Activated naive CD8-positive, alpha-beta T cell treated with anti-CD3 and anti-CD28 coated beads, Interleukin-2, amount 10 ng/mL, durations not matched to agents 7 days and 5 days (primary cell): ENCODE measurements at regions not wholly inside any gene's neighbourhood (a gene's known extent, or its start where the extent isn't known, plus 50 kb on each side); places are given as distances from the start of the nearest gene placed in this dataset.
"Not testable (repeated sequence)": the region's sequence is repeated elsewhere in the genome, so short reads cannot be mapped to it uniquely, and the experiment has no call there.

Experiments
- ATAC-seq: fragments of 150-1000 bp; cut with Tn5 transposase; one replicate; pipeline ENCODE4 v1.10.0; 2021; ENCODE audit warnings: low read depth, moderate library complexity
- POLR2A ChIA-PET: fragments of 350-600 bp; sonication (Branson Sonifier 250); formaldehyde crosslinking; loops from one replicate; lab custom pipeline; 2021; ENCODE audit warnings: antibody characterized with exemption; lab: Charles Lee
- DNase-seq: peaks from one replicate; pipeline ENCODE4 v3.0.0; 2021
- H3K27ac Mint-ChIP-seq: one replicate; pipeline ENCODE4 v1.8.0; 2022; ENCODE audit warnings: mild to moderate bottlenecking, mixed read lengths
- H3K27me3 Mint-ChIP-seq: one replicate; pipeline ENCODE4 v1.8.0; 2022; ENCODE audit warnings: mild to moderate bottlenecking, moderate library complexity, mixed read lengths
- H3K36me3 Mint-ChIP-seq: one replicate; pipeline ENCODE4 v1.8.0; 2021; ENCODE audit warnings: mild to moderate bottlenecking, mixed read lengths
- H3K4me1 Mint-ChIP-seq: one replicate; pipeline ENCODE4 v1.8.0; 2021; ENCODE audit warnings: mixed read lengths
- H3K4me3 Mint-ChIP-seq: one replicate; pipeline ENCODE4 v1.8.0; 2022; ENCODE audit warnings: mild to moderate bottlenecking, moderate library complexity, mixed read lengths
- H3K9me3 Mint-ChIP-seq: one replicate; pipeline ENCODE4 v1.8.0; 2021; ENCODE audit warnings: mixed read lengths

DNA sequence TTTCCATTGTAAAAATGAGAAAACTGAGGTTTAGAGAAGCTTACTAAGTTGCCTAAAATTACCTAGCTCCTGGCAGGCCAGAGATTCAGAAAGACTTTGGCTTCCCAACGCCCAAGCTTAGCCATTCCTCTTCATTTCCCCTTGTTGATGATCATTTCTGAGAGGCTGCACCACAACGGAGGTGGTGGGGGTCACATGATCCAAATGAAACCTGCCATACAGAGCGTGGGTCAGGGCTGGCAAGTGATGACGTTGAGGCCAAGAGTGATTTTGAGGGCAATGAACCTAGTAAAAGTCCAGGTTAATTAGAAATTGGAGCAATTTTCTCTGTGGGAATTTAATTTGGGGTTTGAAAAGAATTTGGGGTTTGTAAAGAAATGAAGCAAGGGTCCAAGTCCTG is 109.9 kb downstream of the TMEM182 start:
- H3K27me3 Mint-ChIP-seq, result no peaks in the 10 kb centered on the region
- H3K36me3 Mint-ChIP-seq, result no peaks in the 10 kb centered on the region
- H3K4me3 Mint-ChIP-seq, result no peak overlapping the region
- POLR2A ChIA-PET, result no interaction called here
- ATAC-seq (no peak), DNase-seq (no peak)
- no peaks in the 10 kb centered on the region for H3K4me1 Mint-ChIP-seq
- no peak overlapping the region for H3K27ac Mint-ChIP-seq
- H3K9me3 Mint-ChIP-seq, result peaks cover 4% of the 10 kb centered on the region

DNA sequence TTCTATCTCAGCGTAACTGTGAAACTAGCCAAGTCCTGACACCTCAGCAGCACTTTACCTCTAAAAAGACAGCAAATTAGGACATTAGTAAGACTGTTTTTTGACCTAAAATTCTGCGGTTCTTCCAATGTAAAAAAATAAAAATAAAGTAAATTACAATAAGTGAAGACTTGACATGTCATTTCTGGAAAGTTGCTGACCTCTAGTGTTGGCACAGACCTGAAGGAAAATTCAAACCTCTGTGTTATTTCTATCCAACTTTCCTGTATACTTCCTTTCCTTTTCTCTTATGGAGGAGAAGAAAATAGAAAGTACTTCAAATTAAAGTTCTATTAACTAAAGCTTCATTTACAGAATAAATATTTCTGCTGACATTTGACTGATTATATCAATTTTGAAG is 110.6 kb downstream of the TMEM182 start:
- POLR2A ChIA-PET, result no interaction called here
- no peak for ATAC-seq
- Mint-ChIP-seq H3K4me3 (no peak overlapping the region), H3K36me3 (no peaks in the 10 kb centered on the region), H3K9me3 (peaks cover 4% of the 10 kb centered on the region), H3K27ac (no peak overlapping the region), H3K4me1 (no peaks in the 10 kb centered on the region), H3K27me3 (no peaks in the 10 kb centered on the region)
- no peak for DNase-seq

DNA sequence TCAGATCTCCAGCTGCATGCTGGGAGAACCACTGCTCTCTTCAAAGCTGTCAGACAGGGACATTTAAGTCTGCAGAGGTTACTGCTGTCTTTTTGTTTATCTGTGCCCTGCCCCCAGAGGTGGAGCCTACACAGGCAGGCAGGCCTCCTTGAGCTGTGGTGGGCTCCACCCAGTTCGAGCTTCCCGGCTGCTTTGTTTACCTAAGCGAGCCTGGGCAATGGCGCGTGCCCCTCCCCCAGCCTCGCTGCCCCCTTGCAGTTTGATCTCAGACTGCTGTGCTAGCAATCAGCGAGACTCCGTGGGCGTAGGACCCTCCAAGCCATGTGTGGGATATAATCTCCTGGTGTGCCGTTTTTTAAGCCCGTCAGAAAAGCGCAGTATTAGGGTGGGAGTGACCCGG is 117.7 kb downstream of the TMEM182 start:
- ATAC-seq, POLR2A ChIA-PET, H3K4me3 Mint-ChIP-seq, H3K27ac Mint-ChIP-seq, DNase-seq, H3K9me3 Mint-ChIP-seq, H3K27me3 Mint-ChIP-seq, H3K4me1 Mint-ChIP-seq, H3K36me3 Mint-ChIP-seq: not testable (repeated sequence)

DNA sequence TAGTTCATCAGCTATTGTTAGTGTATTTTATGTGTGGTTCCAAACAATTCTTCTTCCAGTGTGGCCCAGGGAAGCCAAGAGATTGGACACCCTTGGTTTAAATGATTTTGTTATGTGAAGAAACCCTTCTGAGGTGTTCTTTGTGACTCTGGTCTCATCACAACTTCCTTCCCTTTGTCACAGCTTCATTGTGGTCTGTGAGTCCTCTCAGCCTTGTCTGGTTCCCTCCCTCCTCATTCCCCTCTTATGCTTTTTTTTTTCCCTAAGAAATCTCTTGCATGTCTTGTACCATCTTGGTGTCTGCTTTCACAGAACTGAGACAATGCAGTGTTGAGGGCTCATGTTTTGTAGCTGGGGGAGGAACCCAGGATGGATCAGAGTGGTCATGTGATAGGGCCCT is 118.9 kb downstream of the TMEM182 start:
- Mint-ChIP-seq H3K27me3 (no peaks in the 10 kb centered on the region), H3K27ac (no peak overlapping the region), H3K4me1 (no peaks in the 10 kb centered on the region), H3K9me3 (peaks cover 3% of the 10 kb centered on the region), H3K4me3 (no peak overlapping the region), H3K36me3 (no peaks in the 10 kb centered on the region)
- POLR2A ChIA-PET, result no interaction called here
- no peak for DNase-seq
- ATAC-seq, result no peak

DNA sequence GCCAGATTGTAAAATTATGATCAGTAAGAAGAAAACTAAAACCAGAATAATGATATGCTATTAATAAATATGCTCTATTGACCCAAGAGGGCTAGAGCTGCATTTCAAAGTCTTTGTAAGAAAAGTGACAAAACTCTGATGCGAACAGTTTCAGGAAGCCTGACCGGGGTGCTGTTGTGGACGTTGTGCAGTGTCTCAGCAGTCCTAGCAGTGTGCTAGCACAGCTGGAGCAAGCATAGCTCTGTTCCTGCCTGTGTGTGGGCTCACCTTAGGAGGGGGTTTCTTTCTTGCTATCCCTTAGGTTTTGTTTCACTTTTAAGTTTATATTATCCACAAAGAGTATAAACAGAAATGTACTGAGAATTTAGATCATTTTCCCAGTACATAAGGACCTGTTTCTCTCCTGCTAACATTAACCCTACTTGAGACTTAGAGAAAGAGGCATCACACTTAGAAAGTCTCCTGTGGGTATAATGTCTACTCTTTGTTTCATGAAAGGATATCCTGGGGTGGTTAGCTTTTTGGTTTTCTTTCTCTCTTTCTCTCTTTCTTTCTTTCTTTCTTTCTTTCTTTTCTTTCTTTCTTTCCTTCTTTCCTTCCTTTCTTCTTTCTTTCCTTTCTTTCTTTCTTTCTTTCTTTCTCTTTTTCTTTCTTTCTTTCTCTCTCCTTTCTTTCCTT is 124.5 kb downstream of the TMEM182 start:
- Mint-ChIP-seq H3K4me1 (peaks cover 4% of the 10 kb centered on the region), H3K27ac (no peak overlapping the region), H3K4me3 (no peak overlapping the region), H3K9me3 (no peaks in the 10 kb centered on the region), H3K36me3 (no peaks in the 10 kb centered on the region), H3K27me3 (no peaks in the 10 kb centered on the region)
- no peak for ATAC-seq
- POLR2A ChIA-PET, result no interaction called here
- DNase-seq, result no peak

DNA sequence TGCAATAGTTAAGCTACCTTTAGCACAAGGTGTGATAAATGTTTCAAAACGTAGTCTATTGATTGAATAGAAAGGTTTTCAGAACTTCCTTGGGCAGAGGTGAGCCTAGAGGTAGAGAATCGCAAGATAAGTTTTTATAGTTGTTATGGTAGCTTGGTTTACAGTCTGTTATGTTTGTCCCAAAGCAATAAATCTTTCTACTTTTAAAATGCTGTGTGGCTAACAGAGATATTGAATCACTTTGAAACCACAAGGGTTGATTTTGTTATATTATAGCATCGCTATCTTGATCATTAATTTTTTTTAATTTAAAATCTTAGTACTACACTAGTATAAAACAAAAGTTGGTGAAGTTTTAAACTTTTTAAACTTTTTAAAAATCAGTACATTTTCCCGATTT is 126.7 kb downstream of the TMEM182 start:
- H3K4me1 Mint-ChIP-seq, result peaks cover 4% of the 10 kb centered on the region
- DNase-seq (no peak), ATAC-seq (no peak)
- no peaks in the 10 kb centered on the region for H3K9me3 Mint-ChIP-seq
- no peak overlapping the region for H3K4me3 Mint-ChIP-seq
- H3K36me3 Mint-ChIP-seq, result no peaks in the 10 kb centered on the region
- no peaks in the 10 kb centered on the region for H3K27me3 Mint-ChIP-seq
- H3K27ac Mint-ChIP-seq, result no peak overlapping the region
- POLR2A ChIA-PET, result no interaction called here

DNA sequence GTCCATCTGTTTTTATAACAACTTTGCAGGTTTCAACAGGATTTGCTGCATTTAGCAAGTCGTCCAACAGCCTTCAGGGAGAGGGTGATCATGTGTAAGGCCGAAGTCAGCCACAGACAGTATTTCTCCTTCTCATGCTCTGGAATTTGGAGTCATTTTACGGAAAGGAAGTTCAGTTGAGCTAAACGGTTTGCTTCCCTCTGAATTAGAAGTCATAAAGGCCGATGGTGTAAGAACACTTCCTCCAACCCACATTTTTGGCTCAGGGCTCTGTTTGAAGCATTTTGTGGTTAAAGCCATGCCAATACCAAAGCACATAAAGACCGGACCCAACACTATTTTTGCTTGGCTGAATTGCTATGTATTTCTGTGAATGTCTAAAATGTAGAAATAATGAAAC is 129.5 kb downstream of the TMEM182 start:
- Mint-ChIP-seq H3K27me3 (no peaks in the 10 kb centered on the region), H3K9me3 (no peaks in the 10 kb centered on the region), H3K4me1 (peaks cover 4% of the 10 kb centered on the region), H3K36me3 (no peaks in the 10 kb centered on the region), H3K27ac (no peak overlapping the region), H3K4me3 (no peak overlapping the region)
- ATAC-seq (no peak), DNase-seq (no peak)
- POLR2A ChIA-PET, result no interaction called here

DNA sequence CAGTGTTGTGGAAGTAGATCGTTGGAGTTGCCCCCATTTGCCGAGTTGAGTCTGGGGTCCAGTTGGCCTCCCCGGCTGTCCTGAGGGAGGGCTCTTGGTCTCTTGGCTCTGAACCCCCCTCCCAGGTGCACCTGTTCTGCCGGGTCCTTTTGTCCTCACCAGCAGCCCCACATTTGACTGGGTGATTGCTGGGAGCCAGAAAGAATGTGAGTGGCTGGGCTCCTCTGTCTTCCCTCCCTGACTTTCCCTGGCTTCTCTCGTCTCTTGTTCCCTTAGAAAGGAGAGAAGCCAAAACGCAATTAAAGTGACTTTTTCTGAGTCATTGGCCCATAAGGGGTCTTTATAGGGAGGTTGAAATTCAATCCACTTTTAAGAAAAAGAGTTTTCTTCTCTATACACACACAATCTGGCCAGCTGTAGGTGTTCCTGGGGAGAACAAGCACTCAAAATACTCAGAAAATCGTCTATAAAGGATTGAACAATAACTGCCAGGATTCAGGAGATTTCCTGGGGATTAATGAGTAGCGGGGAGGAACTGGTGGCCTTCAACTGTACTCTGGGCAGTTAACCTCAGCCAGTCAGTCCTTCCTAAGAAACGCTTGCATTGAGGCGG is 131.0 kb downstream of the TMEM182 start:
- no peak for DNase-seq
- Mint-ChIP-seq H3K9me3 (peaks cover 1% of the 10 kb centered on the region), H3K27me3 (no peaks in the 10 kb centered on the region), H3K27ac (no peak overlapping the region), H3K4me3 (no peak overlapping the region), H3K36me3 (no peaks in the 10 kb centered on the region), H3K4me1 (no peaks in the 10 kb centered on the region)
- POLR2A ChIA-PET, result no interaction called here
- no peak for ATAC-seq

DNA sequence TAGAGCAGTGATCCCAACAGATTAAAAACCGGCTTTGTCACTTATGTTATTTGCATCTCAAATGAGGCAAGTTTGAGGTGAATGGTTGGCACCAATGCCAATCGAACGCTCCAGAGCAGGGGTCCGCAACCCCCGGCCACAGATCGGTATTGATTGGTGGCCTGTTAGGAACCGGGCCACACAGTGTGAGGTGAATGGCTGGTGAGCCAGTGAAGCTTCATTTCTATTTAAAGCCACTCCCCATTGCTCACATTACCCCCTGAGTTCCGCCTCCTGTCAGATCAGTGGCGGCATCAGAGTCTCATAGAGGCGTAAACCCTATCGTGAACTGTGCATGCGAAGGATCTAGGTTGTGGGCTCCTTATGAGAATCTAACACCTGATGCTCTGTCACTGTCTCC is 132.0 kb downstream of the TMEM182 start:
- H3K36me3 Mint-ChIP-seq, result no peaks in the 10 kb centered on the region
- ATAC-seq, result no peak
- peaks cover 1% of the 10 kb centered on the region for H3K9me3 Mint-ChIP-seq
- H3K4me3 Mint-ChIP-seq, result no peak overlapping the region
- H3K27ac Mint-ChIP-seq, result no peak overlapping the region
- H3K27me3 Mint-ChIP-seq, result no peaks in the 10 kb centered on the region
- POLR2A ChIA-PET, result no interaction called here
- DNase-seq, result no peak
- no peaks in the 10 kb centered on the region for H3K4me1 Mint-ChIP-seq

DNA sequence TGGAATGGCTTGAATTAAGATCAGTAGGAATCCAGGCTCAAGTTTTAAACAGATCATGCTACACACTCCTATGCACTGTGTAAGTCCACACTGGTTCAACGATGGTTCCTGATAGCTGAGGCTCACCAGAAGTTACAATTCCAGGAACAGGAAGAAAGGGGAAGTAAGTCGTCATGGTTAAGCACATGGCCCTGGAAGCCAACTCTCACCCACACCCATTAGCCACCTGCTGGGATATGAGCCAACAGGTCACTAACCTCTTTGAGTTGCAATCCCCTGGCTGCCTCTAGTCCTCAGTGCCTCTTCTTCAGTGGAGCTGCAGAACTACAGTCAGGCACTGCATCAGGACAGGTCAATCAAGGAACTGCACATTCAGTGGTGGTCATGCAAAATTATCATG is 133.5 kb downstream of the TMEM182 start:
- Mint-ChIP-seq H3K4me3 (no peak overlapping the region), H3K4me1 (no peaks in the 10 kb centered on the region)

DNA sequence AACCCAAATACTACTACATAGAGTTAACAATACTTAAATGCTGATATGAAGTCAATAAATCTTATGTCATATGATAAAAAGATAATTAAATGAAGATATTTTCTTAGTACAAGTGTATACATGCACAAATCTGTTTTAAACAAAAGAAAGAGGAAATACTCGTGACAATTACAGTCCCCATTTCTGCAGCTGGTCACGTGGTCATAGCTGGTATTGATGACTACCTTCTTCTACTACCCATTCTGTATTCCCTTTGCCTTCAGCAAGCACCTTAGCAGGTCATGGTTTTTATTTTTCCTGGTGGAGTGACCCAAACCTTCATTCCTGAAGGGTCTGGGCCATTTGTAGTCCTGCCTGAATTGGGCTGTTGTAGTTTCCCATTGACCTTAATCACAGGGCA is 147.4 kb downstream of the TMEM182 start:
- DNase-seq, H3K4me3 Mint-ChIP-seq, H3K27ac Mint-ChIP-seq, H3K27me3 Mint-ChIP-seq, POLR2A ChIA-PET, ATAC-seq, H3K36me3 Mint-ChIP-seq, H3K9me3 Mint-ChIP-seq, H3K4me1 Mint-ChIP-seq: not testable (repeated sequence)

More for the DNA sequence above, 133.5 kb downstream of the TMEM182 start:
- H3K27me3 Mint-ChIP-seq, result no peaks in the 10 kb centered on the region
- ATAC-seq (no peak), DNase-seq (no peak)
- POLR2A ChIA-PET, result no interaction called here
- peaks cover 1% of the 10 kb centered on the region for H3K9me3 Mint-ChIP-seq
- H3K27ac Mint-ChIP-seq, result no peak overlapping the region
- H3K36me3 Mint-ChIP-seq, result no peaks in the 10 kb centered on the region

DNA sequence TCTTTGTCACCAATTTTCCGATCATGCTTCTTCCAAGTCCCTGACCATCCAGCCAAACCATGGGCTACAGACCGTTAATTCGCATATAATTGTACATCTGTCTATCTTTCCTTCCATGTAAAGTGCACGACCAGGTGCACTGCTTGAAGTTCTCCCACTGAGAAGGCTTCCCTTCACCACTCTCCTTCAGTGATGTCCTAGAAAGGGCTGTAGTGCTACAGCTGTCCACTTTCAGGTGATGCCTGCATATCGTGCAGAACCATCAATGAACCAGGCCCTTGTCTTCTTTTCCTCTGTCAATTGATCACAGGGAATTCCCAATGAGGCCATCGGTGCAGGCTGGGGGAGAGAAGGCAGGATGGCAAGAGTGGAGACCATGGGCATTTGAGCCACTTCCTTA is 148.9 kb downstream of the TMEM182 start:
- H3K27ac Mint-ChIP-seq, result no peak overlapping the region
- H3K4me1 Mint-ChIP-seq, result no peaks in the 10 kb centered on the region
- no peak overlapping the region for H3K4me3 Mint-ChIP-seq
- no peaks in the 10 kb centered on the region for H3K36me3 Mint-ChIP-seq
- POLR2A ChIA-PET, result no interaction called here
- DNase-seq (no peak), ATAC-seq (no peak)
- H3K27me3 Mint-ChIP-seq, result peaks cover 2% of the 10 kb centered on the region
- H3K9me3 Mint-ChIP-seq, result peaks cover 1% of the 10 kb centered on the region

DNA sequence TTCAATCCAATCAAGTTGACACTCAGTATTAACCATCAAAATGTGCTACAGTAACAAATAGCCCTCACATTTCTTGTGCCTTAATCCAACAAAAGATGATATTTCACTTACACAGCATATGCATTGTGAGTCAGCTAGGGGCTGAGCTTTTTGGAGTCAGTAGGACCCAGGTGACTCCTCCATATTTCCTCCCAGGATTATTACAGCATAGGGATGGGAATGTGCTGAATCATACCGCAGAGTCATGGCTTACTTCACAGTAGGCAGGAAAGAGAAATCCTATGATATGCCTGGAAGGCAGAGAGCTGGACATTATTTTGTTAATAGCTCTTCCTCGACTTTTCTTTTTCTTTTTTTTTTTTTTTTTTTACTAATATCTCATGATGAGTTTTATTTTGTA is 153.3 kb downstream of the TMEM182 start:
- ATAC-seq, result no peak
- H3K36me3 Mint-ChIP-seq, result no peaks in the 10 kb centered on the region
- POLR2A ChIA-PET, result no interaction called here

DNA sequence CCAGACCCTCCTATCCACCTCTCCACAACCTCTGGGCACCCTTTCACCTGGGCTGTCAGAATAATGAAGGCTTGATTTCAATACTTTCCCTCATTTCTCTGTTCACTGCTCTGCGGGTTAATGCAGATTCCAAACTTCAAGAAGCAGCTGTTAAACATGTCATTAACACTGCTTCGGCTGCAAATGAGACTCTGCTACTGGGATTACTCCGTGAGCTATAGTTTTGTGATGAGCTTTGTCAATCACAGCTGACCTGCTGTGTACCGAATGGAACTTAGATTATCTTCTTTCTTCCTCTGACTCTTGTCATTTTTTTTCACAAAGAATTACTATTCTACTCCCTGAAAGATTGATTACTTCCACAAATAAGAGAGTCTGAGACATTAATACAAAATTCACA is 160.5 kb downstream of the TMEM182 start:
- no peak for DNase-seq
- no peak for ATAC-seq
- Mint-ChIP-seq H3K4me3 (no peak overlapping the region), H3K27ac (no peak overlapping the region), H3K36me3 (no peaks in the 10 kb centered on the region), H3K9me3 (peaks cover 6% of the 10 kb centered on the region), H3K27me3 (no peaks in the 10 kb centered on the region), H3K4me1 (no peaks in the 10 kb centered on the region)
- POLR2A ChIA-PET, result no interaction called here

More for the DNA sequence above, 153.3 kb downstream of the TMEM182 start:
- DNase-seq, result no peak
- Mint-ChIP-seq H3K27ac (no peak overlapping the region), H3K9me3 (peaks cover 10% of the 10 kb centered on the region), H3K27me3 (no peaks in the 10 kb centered on the region), H3K4me1 (no peaks in the 10 kb centered on the region), H3K4me3 (no peak overlapping the region)
